ENCODE measurements at regions not wholly inside any gene's neighbourhood (a gene's known extent, or its start where the extent isn't known, plus 50 kb on each side); places are given as distances from the start of the nearest gene placed in this dataset.

GRCh38 chr4:18214411-18215055 lies 193.0 kb upstream of the LCORL start:
- Histone ChIP-seq H3K9me3 (peaks cover 0 to 1% (median 0%) of the 10 kb centered on the region in 8 donors), H3K27me3 (replicated peaks in 1 of 7) (no peaks in the 10 kb centered on the region), H3K4me3 (no peak overlapping the region), H3K27ac (no peak overlapping the region), H3K36me3 (no peaks in the 10 kb centered on the region), H3K4me1 (no peaks in the 10 kb centered on the region)
- TF ChIP-seq POLR2AphosphoS5 (IDR thresholded peaks at IDR 0.05) (no peak), POLR2A (IDR thresholded peaks at IDR 0.05) (no peak), CTCF (IDR thresholded peaks at IDR 0.05 in 8 of 11, conservative IDR thresholded peaks at IDR 0.05 in 3 of 11) (no peak)
- DNase-seq = no peak
- intact Hi-C loops (cut with DNase I; ENCODE audit: low total_unique reads) = no loop called here
- WGBS, 5 donors = 64 to 76% (median 67%) methylated on average over 5 of the region's 5 CpGs

DNA sequence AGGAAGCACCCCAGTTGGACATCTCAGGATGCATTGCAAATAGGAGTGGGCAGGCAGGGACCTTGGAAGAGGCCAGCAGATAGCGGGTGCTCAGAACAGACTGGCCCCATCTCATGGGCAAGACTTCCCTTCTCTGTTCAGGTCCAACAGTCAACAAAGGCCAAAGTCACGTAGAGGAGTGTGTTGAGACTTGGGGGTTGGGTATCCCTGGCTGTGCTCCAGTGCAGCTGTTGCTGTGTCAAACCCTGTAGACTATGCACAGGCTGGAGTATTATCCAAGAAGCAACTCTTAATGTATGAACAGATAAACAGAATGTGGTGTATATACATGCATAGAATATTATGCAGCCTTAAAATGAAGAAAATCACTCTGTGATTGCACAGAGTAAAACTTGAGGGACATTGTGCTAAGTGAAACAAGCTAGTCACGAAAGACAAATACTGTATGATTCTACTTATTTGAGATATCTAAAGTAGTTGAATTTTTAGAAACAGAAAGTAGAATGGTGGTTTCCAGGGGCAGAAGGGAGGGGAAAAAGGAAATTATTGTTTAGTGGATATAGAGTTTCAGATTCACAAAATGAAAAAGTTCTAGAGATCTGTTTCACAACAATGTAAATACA lies 192.1 kb upstream of the LCORL start:
- intact Hi-C loops (cut with DNase I; ENCODE audit: low total_unique reads) = no loop called here
- no peaks in the 10 kb centered on the region for H3K36me3 ChIP-seq
- H3K4me1 ChIP-seq = no peaks in the 10 kb centered on the region
- H3K9me3 ChIP-seq = no peaks in the 10 kb centered on the region
- no peak for TF ChIP-seq POLR2A (IDR thresholded peaks at IDR 0.05)
- no peak for TF ChIP-seq CTCF (IDR thresholded peaks at IDR 0.05 in 8 of 11, conservative IDR thresholded peaks at IDR 0.05 in 3 of 11)
- TF ChIP-seq POLR2AphosphoS5 (IDR thresholded peaks at IDR 0.05) = no peak
- H3K27me3 ChIP-seq (replicated peaks in 1 of 7) = no peaks in the 10 kb centered on the region
- DNase-seq = no peak
- 55 to 59% (median 57%) methylated on average over 3 of the region's 3 CpGs for WGBS, 5 donors
- no peak overlapping the region for H3K4me3 ChIP-seq
- H3K27ac ChIP-seq = no peak overlapping the region

GRCh38 chr4:18209448-18209847 lies 187.9 kb upstream of the LCORL start:
- no peak for DNase-seq
- no peaks in the 10 kb centered on the region for H3K27me3 ChIP-seq (replicated peaks in 1 of 7)
- no peaks in the 10 kb centered on the region for H3K9me3 ChIP-seq
- intact Hi-C loops (cut with DNase I; ENCODE audit: low total_unique reads) = no loop called here
- H3K4me1 ChIP-seq = no peaks in the 10 kb centered on the region
- H3K36me3 ChIP-seq = no peaks in the 10 kb centered on the region
- H3K27ac ChIP-seq = no peak overlapping the region
- no peak overlapping the region for H3K4me3 ChIP-seq
- TF ChIP-seq POLR2A (IDR thresholded peaks at IDR 0.05) (no peak), CTCF (IDR thresholded peaks at IDR 0.05 in 8 of 11, conservative IDR thresholded peaks at IDR 0.05 in 3 of 11) (no peak)

DNA sequence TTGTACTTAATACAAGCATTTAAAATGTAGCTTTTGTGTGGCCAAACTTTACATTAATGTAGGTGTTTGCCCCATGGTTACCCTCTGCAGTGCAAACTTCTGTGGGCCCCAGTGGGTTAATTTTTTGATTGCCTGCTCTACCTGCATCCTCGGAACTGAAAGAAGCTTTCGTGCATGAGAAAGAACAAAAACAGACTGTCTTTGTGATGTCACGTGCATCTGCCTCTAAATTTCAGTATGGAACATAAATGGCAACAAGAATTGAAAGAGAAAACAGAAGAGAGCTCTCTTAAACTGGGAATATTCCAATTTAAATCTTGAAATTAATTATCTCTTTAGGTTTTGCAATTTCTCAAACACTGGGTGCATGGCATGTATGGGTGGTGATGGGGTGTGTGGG lies 182.4 kb upstream of the LCORL start:
- H3K4me1 ChIP-seq = no peaks in the 10 kb centered on the region

More for the DNA sequence above, 182.4 kb upstream of the LCORL start:
- Histone ChIP-seq H3K27me3 (replicated peaks in 1 of 7) (no peaks in the 10 kb centered on the region), H3K4me3 (no peak overlapping the region), H3K27ac (no peak overlapping the region), H3K36me3 (no peaks in the 10 kb centered on the region), H3K9me3 (no peaks in the 10 kb centered on the region)
- TF ChIP-seq POLR2A (IDR thresholded peaks at IDR 0.05) (no peak), POLR2AphosphoS5 (IDR thresholded peaks at IDR 0.05) (no peak), CTCF (IDR thresholded peaks at IDR 0.05 in 8 of 11, conservative IDR thresholded peaks at IDR 0.05 in 3 of 11) (no peak)
- 52 to 65% (median 62%) methylated on average over 3 of the region's 3 CpGs for WGBS, 5 donors
- intact Hi-C loops (cut with DNase I; ENCODE audit: low total_unique reads) = no loop called here
- DNase-seq = no peak
